ENCODE measurements at regions not wholly inside any gene's neighbourhood (a gene's known extent, or its start where the extent isn't known, plus 50 kb on each side); places are given as distances from the start of the nearest gene placed in this dataset.

GRCh38 chr7:98456866-98457265, 56.0 kb upstream of the BAIAP2L1 start:
- Histone ChIP-seq H3K9me3 (no peaks in the 10 kb centered on the region), H3K36me3 (ENCODE audit: insufficient read depth in 1 of 2, low read depth in 1 of 2) (no peaks in the 10 kb centered on the region), H3K4me3 (no peak overlapping the region), H3K27me3 (ENCODE audit: insufficient read depth in 3 of 3, low read length in 2 of 3) (no peaks in the 10 kb centered on the region), H3K27ac (no peak overlapping the region), H3K4me1 (no peaks in the 10 kb centered on the region)
- ATAC-seq, result no peak
- 13 to 47% (median 29%) methylated on average over 6 of the region's 6 CpGs for WGBS, 3 donors
- DNase-seq, result no peak
- TF ChIP-seq CTCF (IDR thresholded peaks at IDR 0.05), result no peak
- intact Hi-C loops (cut with DNase I), result no loop called here

DNA sequence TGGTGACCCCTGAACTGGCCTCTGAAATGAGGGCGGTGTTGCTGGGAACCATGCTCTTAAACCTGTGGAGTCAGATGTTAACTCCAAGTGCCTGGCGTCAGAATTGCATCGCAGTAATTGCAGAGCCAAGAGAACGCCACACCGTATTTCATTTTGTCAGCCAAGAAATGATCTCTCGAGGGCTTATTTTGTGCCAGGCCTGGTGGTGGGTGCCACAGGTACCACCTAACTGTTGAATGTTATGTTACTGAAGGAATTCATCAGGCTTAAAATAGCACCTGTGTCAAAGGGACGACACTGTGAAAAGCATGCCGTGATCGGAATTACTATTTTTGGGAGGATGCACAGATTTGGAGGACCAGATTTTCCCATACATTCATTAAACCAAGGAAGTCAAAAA, 51.9 kb upstream of the BAIAP2L1 start:
- no peak for TF ChIP-seq CTCF (IDR thresholded peaks at IDR 0.05)

More for the DNA sequence above, 51.9 kb upstream of the BAIAP2L1 start:
- H3K27ac ChIP-seq, result no peak overlapping the region
- DNase-seq (no peak), ATAC-seq (no peak)
- no peaks in the 10 kb centered on the region for H3K36me3 ChIP-seq (ENCODE audit: insufficient read depth in 1 of 2, low read depth in 1 of 2)
- intact Hi-C loops (cut with DNase I), result no loop called here
- no peak overlapping the region for H3K4me3 ChIP-seq
- WGBS, 3 donors, result 92 to 93% (median 93%) methylated on average over 9 of the region's 9 CpGs
- H3K27me3 ChIP-seq (ENCODE audit: insufficient read depth in 3 of 3, low read length in 2 of 3), result no peaks in the 10 kb centered on the region
- H3K4me1 ChIP-seq, result no peaks in the 10 kb centered on the region
- H3K9me3 ChIP-seq, result no peaks in the 10 kb centered on the region

Measured in psoas muscle (tissue), 7 donors.